ENCODE measurements at regions not wholly inside any gene's neighbourhood (a gene's known extent, or its start where the extent isn't known, plus 50 kb on each side); places are given as distances from the start of the nearest gene placed in this dataset.

- in situ Hi-C loops (cut with HindIII; ENCODE audit: extremely low pct_ligation_motif_present, low pct_unique_long_range_greater_than_20kb): no loop called here
- ChIA-PET CTCF (ENCODE audit: low intra/inter-chr PET ratio, low total read pairs) (no interaction called here), POLR2A (interaction anchor here (0.7 to 5.7 kb wide), 28 partner anchors 9 to 331 kb away, joined by 3 to 66 read pairs (median 4); no protein-coding TSS in a partner anchor)
- H3K36me3 ChIP-seq (replicated peaks in 1 of 2; ENCODE audit: control insufficient read depth in 1 of 2, insufficient read depth in 2 of 2, low read length in 2 of 2): no peaks in the 10 kb centered on the region
- intact Hi-C loops (cut with micrococcal nuclease; ENCODE audit: unreplicated experiment): loop anchor here (2.0 to 5.0 kb wide), 2 partner anchors 45 to 57 kb away; no protein-coding TSS in a partner anchor
- H3K4me2 ChIP-seq (ENCODE audit: low read depth, low read length): peak overlapping the region; percentile 10; the same call in 1 of the 2 replicates
- TSS peak; percentile 60 for BruUV-seq (replicated peaks)
- H3K9me3 ChIP-seq (ENCODE audit: low read length): no peaks in the 10 kb centered on the region
- H3K27ac ChIP-seq (ENCODE audit: extremely low read length, insufficient read depth, low read length): peak overlapping the region; percentile 79
- FAIRE-seq (peak; percentile 97), ATAC-seq (peak; percentile 92), DNase-seq (ENCODE audit: low spot score) (peak; percentile 91)
- 45% methylated on average over 11 of the region's 11 CpGs for WGBS (ENCODE audit: low lambda C conversion rate)
- H3K4me3 ChIP-seq (replicated peaks in 1 of 3; ENCODE audit: insufficient read depth in 1 of 3, low read depth in 2 of 3, low read length in 3 of 3): no peak overlapping the region
- no peaks in the 10 kb centered on the region for H3K27me3 ChIP-seq (ENCODE audit: control insufficient read depth in 1 of 2, insufficient read depth in 2 of 2, low read length in 2 of 2)
- no peaks in the 10 kb centered on the region for H4K20me1 ChIP-seq (ENCODE audit: insufficient read depth, low read length)
- H2AFZ ChIP-seq (ENCODE audit: low read length): no peak overlapping the region
- no peaks in the 10 kb centered on the region for H3K79me2 ChIP-seq (ENCODE audit: insufficient read depth, low read length)
- H3K9ac ChIP-seq (ENCODE audit: insufficient read depth, low read depth, low read length): peak overlapping the region; percentile 55
- H3K4me1 ChIP-seq (ENCODE audit: insufficient read depth, low read length): peaks cover 86% of the 10 kb centered on the region
- TF ChIP-seq HDAC1 (CRISPR knock-in tag; IDR thresholded peaks at IDR 0.05): peak; percentile 95
- TF ChIP-seq ZNF296 (CRISPR knock-in tag; conservative IDR thresholded peaks at IDR 0.05): peak; percentile 91
- no peak for TF ChIP-seq ZNF326 (CRISPR knock-in tag; IDR thresholded peaks at IDR 0.05; ENCODE audit: borderline replicate concordance)
- no peak for TF ChIP-seq CBX2 (IDR thresholded peaks at IDR 0.05; ENCODE audit: low read depth, low read length)
- no peak for TF ChIP-seq CBX2 (CRISPR knock-in tag; IDR thresholded peaks at IDR 0.05; ENCODE audit: low read depth)
- 0 out of 4 replicates have a peak, but pooled peaks of 1 of the 2 experiments have one; percentile 33 for TF ChIP-seq REST (IDR thresholded peaks at IDR 0.05; ENCODE audit: borderline replicate concordance in 1 of 2, low read depth in 1 of 2, low read length in 2 of 2)
- peak; percentile 97 for TF ChIP-seq ARID5B (CRISPR knock-in tag; IDR thresholded peaks at IDR 0.05)
- no peak for TF ChIP-seq PBX3 (CRISPR knock-in tag; IDR thresholded peaks at IDR 0.05; ENCODE audit: borderline replicate concordance)
- TF ChIP-seq, protein P1, sequence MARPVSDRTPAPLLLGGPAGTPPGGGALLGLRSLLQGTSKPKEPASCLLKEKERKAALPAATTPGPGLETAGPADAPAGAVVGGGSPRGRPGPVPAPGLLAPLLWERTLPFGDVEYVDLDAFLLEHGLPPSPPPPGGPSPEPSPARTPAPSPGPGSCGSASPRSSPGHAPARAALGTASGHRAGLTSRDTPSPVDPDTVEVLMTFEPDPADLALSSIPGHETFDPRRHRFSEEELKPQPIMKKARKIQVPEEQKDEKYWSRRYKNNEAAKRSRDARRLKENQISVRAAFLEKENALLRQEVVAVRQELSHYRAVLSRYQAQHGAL (CRISPR knock-in tag; IDR thresholded peaks at IDR 0.05; ENCODE audit: not compliant biosample characterization): no peak
Measured at GRCh38 chr2:215749092-215749957, 264.0 kb downstream of the MREG start.

Data from HepG2 (cell line).